ENCODE measurements at regions not wholly inside any gene's neighbourhood (a gene's known extent, or its start where the extent isn't known, plus 50 kb on each side); places are given as distances from the start of the nearest gene placed in this dataset.

GRCh38 chrY:17085303-17085702 lies 794.7 kb downstream of the CDY2B start:
- no peak for TF ChIP-seq ZNF274 (IDR thresholded peaks at IDR 0.05; ENCODE audit: low read depth, low read length)
- no peak for TF ChIP-seq SUZ12 (IDR thresholded peaks at IDR 0.05; ENCODE audit: extremely low read depth, insufficient read depth, insufficient read length)

All from NT2/D1 (cell line).